ENCODE measurements at regions not wholly inside any gene's neighbourhood (a gene's known extent, or its start where the extent isn't known, plus 50 kb on each side); places are given as distances from the start of the nearest gene placed in this dataset.

- DNase-seq (ENCODE audit: low spot score): no peak
These were observed 321.8 kb upstream of the PRDM1 start for GRCh38 chr6:105764315-105764714.

DNA sequence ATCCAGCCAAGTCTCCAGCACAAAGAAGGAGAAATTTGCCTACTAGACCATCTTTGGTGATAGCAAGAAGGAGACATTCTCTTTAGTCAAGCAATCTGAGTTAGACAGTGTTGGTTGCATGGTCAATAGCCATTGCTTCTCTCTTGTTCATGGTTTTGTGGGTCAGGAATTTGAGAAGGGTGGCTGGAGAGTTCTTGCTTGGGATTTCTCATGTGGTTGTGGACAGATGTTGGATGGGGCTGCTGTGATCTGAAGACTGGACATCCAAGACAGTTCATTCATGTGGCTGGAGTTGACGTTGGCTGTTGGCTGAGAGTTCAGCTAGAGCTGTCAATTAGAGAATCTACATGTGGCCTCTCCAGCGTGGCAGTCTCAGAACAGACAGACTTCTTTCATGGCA lies 322.3 kb upstream of the PRDM1 start:
- DNase-seq (ENCODE audit: low spot score): no peak

GRCh38 chr6:105760746-105761145 lies 325.4 kb upstream of the PRDM1 start:
- no peak for DNase-seq (ENCODE audit: low spot score)

DNA sequence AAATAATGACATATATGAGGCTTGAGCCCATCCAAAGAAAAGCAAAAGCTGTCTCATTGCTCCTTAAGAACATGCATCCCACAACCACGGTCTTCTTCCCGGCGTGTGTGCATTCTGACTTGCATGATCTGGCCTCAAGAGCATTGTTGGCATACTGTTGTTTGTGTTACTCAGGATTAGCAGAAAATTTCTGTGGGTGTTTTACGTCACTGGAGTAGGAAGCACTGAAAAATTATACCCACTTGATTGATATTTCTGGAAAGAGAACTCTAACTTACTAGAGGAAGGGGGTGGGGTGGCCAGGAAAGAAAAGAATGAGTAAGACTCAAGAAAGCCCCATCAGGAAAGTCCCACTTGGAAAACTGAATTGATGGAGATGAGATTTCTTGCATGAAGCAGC lies 326.2 kb upstream of the PRDM1 start:
- no peak for DNase-seq (ENCODE audit: low spot score)

DNA sequence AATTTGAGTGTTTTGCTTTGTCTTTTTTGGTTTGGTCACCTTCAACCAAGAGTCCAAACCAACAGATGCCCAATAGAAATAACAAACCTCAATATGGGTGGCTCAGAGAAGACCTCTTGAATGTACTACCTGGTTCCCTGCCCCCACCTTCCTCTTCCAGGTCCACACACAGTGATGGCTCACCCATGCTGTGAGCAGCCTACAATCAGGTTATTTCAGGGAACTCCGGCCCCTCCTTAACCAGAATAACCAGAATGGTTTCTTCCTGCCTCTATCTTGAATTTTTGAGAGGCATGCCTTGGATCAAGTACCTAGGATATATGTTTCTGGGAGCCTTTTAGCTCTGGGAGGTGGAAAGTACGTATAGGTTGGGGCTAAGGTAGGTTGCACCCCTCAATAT lies 327.1 kb upstream of the PRDM1 start:
- no peak for DNase-seq (ENCODE audit: low spot score)

GRCh38 chr6:105757512-105758200 lies 328.5 kb upstream of the PRDM1 start:
- DNase-seq (ENCODE audit: low spot score): peak; percentile 78

- peak; percentile 54 for DNase-seq (ENCODE audit: low spot score)
These were observed 330.3 kb upstream of the PRDM1 start for GRCh38 chr6:105755885-105756284.

GRCh38 chr6:105753620-105754211 lies 332.4 kb upstream of the PRDM1 start:
- no peak for DNase-seq (ENCODE audit: low spot score)

- no peak for DNase-seq (ENCODE audit: low spot score)
These were observed 332.9 kb upstream of the PRDM1 start for GRCh38 chr6:105753207-105753606.

DNA sequence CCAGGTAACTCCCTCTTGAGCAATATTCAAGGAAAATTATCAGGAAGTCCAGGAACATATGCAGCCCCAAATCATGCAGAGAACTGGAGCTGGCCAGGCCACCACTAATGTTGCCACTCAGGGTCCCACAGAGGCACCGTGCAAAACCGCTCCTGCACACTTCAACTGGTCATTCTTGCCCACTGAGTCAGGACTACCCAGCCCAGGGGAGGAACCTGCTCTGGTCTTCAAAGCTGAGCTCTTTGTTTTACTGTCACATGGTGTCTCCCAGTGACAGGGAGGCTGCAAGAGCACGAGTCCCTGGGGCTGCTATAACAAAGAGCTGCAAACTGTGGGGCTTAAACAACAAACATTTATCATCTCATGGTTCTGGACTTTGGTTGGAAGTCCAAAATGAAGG lies 336.0 kb upstream of the PRDM1 start:
- no peak for DNase-seq (ENCODE audit: low spot score)

- DNase-seq (ENCODE audit: low spot score): no peak
These were observed 337.4 kb upstream of the PRDM1 start for GRCh38 chr6:105748737-105749161.

DNA sequence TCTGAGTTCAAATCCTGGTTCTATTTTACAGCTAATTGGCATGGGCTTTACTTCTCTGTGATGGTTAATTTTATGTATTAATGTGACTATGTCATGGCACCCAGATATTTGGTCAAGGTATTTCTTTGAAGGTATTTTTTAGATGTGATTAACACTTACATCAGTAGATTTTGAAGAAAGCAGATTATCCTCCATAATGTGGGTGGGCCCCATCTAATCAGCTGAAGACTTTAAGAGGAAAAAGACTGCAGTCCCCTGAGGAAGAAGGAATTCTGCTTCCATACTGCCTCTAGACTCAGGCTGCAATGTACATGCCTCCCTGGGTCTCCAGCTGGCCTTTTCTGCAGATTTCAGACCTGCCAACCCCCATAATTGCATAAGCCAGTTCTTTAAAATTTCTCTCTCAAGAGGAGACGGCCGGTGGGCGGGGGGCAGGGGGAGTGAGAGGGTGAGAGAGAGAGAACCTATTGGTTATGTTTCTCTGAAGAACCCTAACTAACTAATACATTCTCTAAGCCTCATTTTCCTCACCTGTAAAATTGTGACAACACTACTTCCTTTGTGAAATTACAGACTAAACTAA lies 338.2 kb upstream of the PRDM1 start:
- DNase-seq (ENCODE audit: low spot score): no peak

DNA sequence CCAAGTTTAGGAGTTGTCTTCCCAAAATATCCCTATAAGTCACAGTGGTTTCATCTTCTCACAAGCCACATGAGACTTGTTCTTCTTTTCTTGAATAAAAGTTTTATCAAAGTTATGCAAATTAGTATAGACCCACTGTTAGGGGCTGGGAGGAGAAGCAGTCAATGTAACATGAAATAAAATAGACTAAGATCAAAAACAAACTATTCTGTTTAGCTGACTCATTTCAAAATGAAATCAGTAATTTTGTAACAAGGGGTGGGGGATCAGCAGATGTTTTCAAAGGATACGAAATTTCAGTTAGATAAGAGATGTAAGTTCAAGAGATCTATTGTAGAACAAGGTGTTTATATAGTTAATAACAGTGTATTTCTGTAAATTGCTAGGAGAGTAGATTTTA lies 339.6 kb upstream of the PRDM1 start:
- DNase-seq (ENCODE audit: low spot score): peak; percentile 67

- DNase-seq (ENCODE audit: low spot score): no peak
These were observed 340.0 kb upstream of the PRDM1 start for GRCh38 chr6:105746130-105746505.

GRCh38 chr6:105745464-105746129 lies 340.5 kb upstream of the PRDM1 start:
- DNase-seq (ENCODE audit: low spot score): peak; percentile 56

GRCh38 chr6:105744815-105745214 lies 341.3 kb upstream of the PRDM1 start:
- DNase-seq (ENCODE audit: low spot score): peak; percentile 58

- DNase-seq (ENCODE audit: low spot score): no peak
These were observed 338.2 kb upstream of the PREP start for GRCh38 chr6:105740946-105741645.

GRCh38 chr6:105739764-105740163 lies 336.9 kb upstream of the PREP start:
- DNase-seq (ENCODE audit: low spot score): no peak

GRCh38 chr6:105733556-105734162 lies 330.8 kb upstream of the PREP start:
- peak; percentile 64 for DNase-seq (ENCODE audit: low spot score)

DNA sequence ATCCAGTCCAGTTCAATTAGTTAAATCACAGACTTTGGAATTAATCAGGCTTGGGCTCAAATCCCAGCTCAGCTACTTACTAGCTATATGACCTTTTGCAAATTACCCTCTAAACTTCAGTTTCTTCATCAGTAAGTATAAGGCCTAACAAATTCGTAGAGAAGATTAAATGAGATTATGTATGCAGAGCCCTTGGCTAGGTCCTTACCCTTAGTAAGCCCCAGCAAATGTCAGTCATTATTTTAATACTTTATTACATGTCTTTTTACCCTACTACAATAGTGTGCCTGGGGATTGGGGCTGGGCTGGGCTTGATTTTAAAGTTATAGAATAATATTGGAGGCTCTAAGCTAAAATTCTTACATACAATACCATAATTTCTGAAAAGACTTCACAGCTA lies 326.1 kb upstream of the PREP start:
- DNase-seq (ENCODE audit: low spot score): no peak

GRCh38 chr6:105726902-105727655 lies 324.2 kb upstream of the PREP start:
- DNase-seq (ENCODE audit: low spot score): no peak
